Esophagus squamous epithelium (tissue), 5 donors: ENCODE measurements at regions not wholly inside any gene's neighbourhood (a gene's known extent, or its start where the extent isn't known, plus 50 kb on each side); places are given as distances from the start of the nearest gene placed in this dataset.
"Not testable (repeated sequence)": the region's sequence is repeated elsewhere in the genome, so short reads cannot be mapped to it uniquely, and the experiment has no call there.

Source experiments
- DNase-seq: peaks from one replicate; lab custom pipeline; 2025; lab: John Stamatoyannopoulos, UW
- H3K27ac ChIP-seq, 4 donors: fragments of 200-600 bp; sonication (generic); one replicate each; pipeline ENCODE4 v1.5.1; 2016 to 2019; ENCODE audit warnings: mild to moderate bottlenecking in 1 of 4
- H3K27me3 ChIP-seq, 4 donors: fragments of 200-600 bp; sonication (generic); 1 replicate in 3 of 4; 2 replicates in 1 of 4; pipeline versions ENCODE4 v1.5.1 to v1.6.0; 2017 to 2021; ENCODE audit warnings: antibody characterized with exemption in 1 of 4
- H3K36me3 ChIP-seq, 3 donors: fragments of 200-600 bp; sonication (generic); one replicate each; pipeline ENCODE4 v1.5.1; 2016 to 2019
- H3K4me1 ChIP-seq, 3 donors: fragments of 200-600 bp; sonication (generic); one replicate each; pipeline ENCODE4 v1.5.1; 2017 to 2019
- H3K4me3 ChIP-seq, 4 donors: fragments of 200-600 bp; sonication (generic); 1 replicate in 3 of 4; 2 replicates in 1 of 4; pipeline ENCODE4 v1.5.1; 2016 to 2019; ENCODE audit warnings: mild to moderate bottlenecking in 2 of 4, moderate library complexity in 1 of 4
- H3K9me3 ChIP-seq, 3 donors: fragments of 200-600 bp; sonication (generic); one replicate each; pipeline ENCODE4 v1.5.1; 2016 to 2019
- CTCF ChIP-seq, 6 experiments: fragments of 450-650 bp in 4 of 6; fragments of 200-600 bp in 2 of 6; sonication (generic) in 2 of 6; IDR thresholded peaks; one replicate each; pipeline ENCODE4 v1.5.1; 2016 to 2019; ENCODE audit warnings: antibody characterized with exemption in 6 of 6, mild to moderate bottlenecking in 4 of 6, moderate library complexity in 4 of 6
- POLR2A ChIP-seq, 4 donors: fragments of 450-650 bp; IDR thresholded peaks; one replicate each; pipeline ENCODE4 v1.6.1; 2017; ENCODE audit warnings: antibody characterized with exemption in 4 of 4, mild to moderate bottlenecking in 4 of 4, moderate library complexity in 3 of 4
- WGBS, 2 donors: methylation state at CpG; one replicate each; pipeline ENCODE4 v1.1.5; 2018; 5-methylcytosine and 5-hydroxymethylcytosine counted together
- intact Hi-C: fragments of 100-400 bp; cut with DNase I; formaldehyde crosslinking; loops from one replicate; pipeline ENCODE4 v1.15.0; 2022
- donor health status: DM: yes; HTN: yes; CAD: no.

- H3K36me3 ChIP-seq, result no peaks in the 10 kb centered on the region
- H3K27ac ChIP-seq, result no peak overlapping the region
- intact Hi-C loops, result no loop called here
- no peaks in the 10 kb centered on the region for H3K9me3 ChIP-seq
- H3K4me3 ChIP-seq, result no peak overlapping the region
- no peaks in the 10 kb centered on the region for H3K4me1 ChIP-seq
- H3K27me3 ChIP-seq, result no peaks in the 10 kb centered on the region
- no peak for DNase-seq
- no peak for TF ChIP-seq POLR2A (IDR thresholded peaks at IDR 0.05)
- no peak for TF ChIP-seq CTCF (IDR thresholded peaks at IDR 0.05)
Observed at GRCh38 chr3:20739814-20740213, 553.8 kb upstream of the SGO1 start.

- intact Hi-C loops, result no loop called here
- TF ChIP-seq CTCF (IDR thresholded peaks at IDR 0.05), result no peak
- TF ChIP-seq POLR2A (IDR thresholded peaks at IDR 0.05), result no peak
- Histone ChIP-seq H3K27me3 (no peaks in the 10 kb centered on the region), H3K4me1 (no peaks in the 10 kb centered on the region), H3K27ac (no peak overlapping the region), H3K36me3 (no peaks in the 10 kb centered on the region), H3K9me3 (peaks cover 0 to 3% (median 0%) of the 10 kb centered on the region in 3 donors), H3K4me3 (no peak overlapping the region)
- no peak for DNase-seq
- WGBS, 2 donors, result 73 to 79% methylated on average over 5 of the region's 5 CpGs
Observed at GRCh38 chr3:20736287-20736852, 550.4 kb upstream of the SGO1 start.

- Histone ChIP-seq H3K27me3 (no peaks in the 10 kb centered on the region), H3K9me3 (peaks cover 0 to 6% (median 0%) of the 10 kb centered on the region in 3 donors), H3K27ac (no peak overlapping the region), H3K4me1 (no peaks in the 10 kb centered on the region), H3K4me3 (no peak overlapping the region), H3K36me3 (no peaks in the 10 kb centered on the region)
- intact Hi-C loops, result no loop called here
- no peak for DNase-seq
- WGBS, 2 donors, result 83 to 84% methylated on average over 1 of the region's 1 CpG
- TF ChIP-seq POLR2A (IDR thresholded peaks at IDR 0.05) (no peak), CTCF (IDR thresholded peaks at IDR 0.05) (no peak)
Observed at GRCh38 chr3:20729185-20729584, 543.2 kb upstream of the SGO1 start.

GRCh38 chr3:20726786-20727185, 540.8 kb upstream of the SGO1 start:
- DNase-seq, result no peak
- H3K4me1 ChIP-seq, result no peaks in the 10 kb centered on the region
- no peak overlapping the region for H3K27ac ChIP-seq
- no peaks in the 10 kb centered on the region for H3K27me3 ChIP-seq
- H3K9me3 ChIP-seq, result peaks cover 0 to 6% (median 0%) of the 10 kb centered on the region in 3 donors
- intact Hi-C loops, result no loop called here
- no peaks in the 10 kb centered on the region for H3K36me3 ChIP-seq
- no peak for TF ChIP-seq POLR2A (IDR thresholded peaks at IDR 0.05)
- TF ChIP-seq CTCF (IDR thresholded peaks at IDR 0.05), result no peak
- WGBS, 2 donors, result 55% methylated on average over 2 of the region's 2 CpGs
- no peak overlapping the region for H3K4me3 ChIP-seq

- no peak for TF ChIP-seq POLR2A (IDR thresholded peaks at IDR 0.05)
- no peak for TF ChIP-seq CTCF (IDR thresholded peaks at IDR 0.05)
- intact Hi-C loops, result no loop called here
- no peaks in the 10 kb centered on the region for H3K36me3 ChIP-seq
- H3K4me3 ChIP-seq, result no peak overlapping the region
- no peak overlapping the region for H3K27ac ChIP-seq
- DNase-seq, result no peak
- H3K9me3 ChIP-seq, result no peaks in the 10 kb centered on the region
- H3K4me1 ChIP-seq, result no peaks in the 10 kb centered on the region
- WGBS, 2 donors, result 55 to 71% methylated on average over 1 of the region's 1 CpG
- no peaks in the 10 kb centered on the region for H3K27me3 ChIP-seq
Observed at GRCh38 chr3:20724241-20724640, 538.2 kb upstream of the SGO1 start.

- not testable (repeated sequence) for H3K36me3 ChIP-seq
- WGBS, 2 donors, result 79 to 87% methylated on average over 2 of the region's 2 CpGs
Observed at GRCh38 chr3:20716425-20716824, 530.4 kb upstream of the SGO1 start.

More at GRCh38 chr3:20716425-20716824, 530.4 kb upstream of the SGO1 start:
- H3K9me3 ChIP-seq, H3K27ac ChIP-seq, DNase-seq, H3K4me1 ChIP-seq, H3K27me3 ChIP-seq, intact Hi-C loops, H3K4me3 ChIP-seq: not testable (repeated sequence)
